Suppressor macrophage treated with lipopolysaccharide for 4 hours (primary cell): ENCODE measurements at regions not wholly inside any gene's neighbourhood (a gene's known extent, or its start where the extent isn't known, plus 50 kb on each side); places are given as distances from the start of the nearest gene placed in this dataset.
"Not testable (repeated sequence)": the region's sequence is repeated elsewhere in the genome, so short reads cannot be mapped to it uniquely, and the experiment has no call there.

Source experiments
- DNase-seq: peaks from one replicate; pipeline ENCODE4 v3.0.0-alpha.2; 2020

GRCh38 chr6:153392156-153392555 lies 261.1 kb upstream of the RGS17 start:
- no peak for DNase-seq

- DNase-seq: no peak
These were observed 242.8 kb upstream of the RGS17 start for GRCh38 chr6:153373869-153374268.

- DNase-seq: no peak
These were observed 237.0 kb upstream of the RGS17 start for GRCh38 chr6:153368131-153368530.

GRCh38 chr6:153367021-153367420 lies 235.9 kb upstream of the RGS17 start:
- no peak for DNase-seq

- no peak for DNase-seq
These were observed 226.3 kb upstream of the RGS17 start for GRCh38 chr6:153357391-153357790.

GRCh38 chr6:153340568-153340967 lies 209.5 kb upstream of the RGS17 start:
- DNase-seq: no peak

GRCh38 chr6:153334121-153334520 lies 203.0 kb upstream of the RGS17 start:
- DNase-seq: no peak

- not testable (repeated sequence) for DNase-seq
These were observed 200.1 kb upstream of the RGS17 start for GRCh38 chr6:153331221-153331620.

GRCh38 chr6:153328194-153328593 lies 197.1 kb upstream of the RGS17 start:
- no peak for DNase-seq

GRCh38 chr6:153325661-153326060 lies 194.6 kb upstream of the RGS17 start:
- DNase-seq: no peak

- DNase-seq: peak; percentile 65
These were observed 181.6 kb upstream of the RGS17 start for GRCh38 chr6:153312634-153313033.

GRCh38 chr6:153309651-153310050 lies 178.6 kb upstream of the RGS17 start:
- DNase-seq: no peak

GRCh38 chr6:153302133-153302532 lies 171.1 kb upstream of the RGS17 start:
- no peak for DNase-seq

GRCh38 chr6:153301602-153302001 lies 170.5 kb upstream of the RGS17 start:
- no peak for DNase-seq

- DNase-seq: not testable (repeated sequence)
These were observed 151.4 kb upstream of the RGS17 start for GRCh38 chr6:153282456-153282855.

GRCh38 chr6:153275997-153276396 lies 144.9 kb upstream of the RGS17 start:
- DNase-seq: no peak

- no peak for DNase-seq
These were observed 141.3 kb upstream of the RGS17 start for GRCh38 chr6:153272201-153272980.

GRCh38 chr6:153263489-153263888 lies 132.4 kb upstream of the RGS17 start:
- no peak for DNase-seq

- no peak for DNase-seq
These were observed 120.2 kb upstream of the RGS17 start for GRCh38 chr6:153251326-153251725.

GRCh38 chr6:153237670-153238069 lies 106.6 kb upstream of the RGS17 start:
- DNase-seq: no peak

GRCh38 chr6:153231048-153231646 lies 100.1 kb upstream of the RGS17 start:
- peak; percentile 38 for DNase-seq

- DNase-seq: no peak
These were observed 87.2 kb upstream of the RGS17 start for GRCh38 chr6:153218184-153218792.

- DNase-seq: no peak
These were observed 85.7 kb upstream of the RGS17 start for GRCh38 chr6:153216789-153217188.

- DNase-seq: no peak
These were observed 84.2 kb upstream of the RGS17 start for GRCh38 chr6:153215242-153215641.
